HL-60/S4 (cell line): ENCODE measurements at regions not wholly inside any gene's neighbourhood (a gene's known extent, or its start where the extent isn't known, plus 50 kb on each side); places are given as distances from the start of the nearest gene placed in this dataset.

Experiments
- in situ Hi-C: fragments of 300-500 bp; cut with MboI; formaldehyde crosslinking; loops from 2 replicates; pipeline ENCODE4 v1.14.3; 2022; ENCODE audit warnings: low sequenced_read_pairs

DNA sequence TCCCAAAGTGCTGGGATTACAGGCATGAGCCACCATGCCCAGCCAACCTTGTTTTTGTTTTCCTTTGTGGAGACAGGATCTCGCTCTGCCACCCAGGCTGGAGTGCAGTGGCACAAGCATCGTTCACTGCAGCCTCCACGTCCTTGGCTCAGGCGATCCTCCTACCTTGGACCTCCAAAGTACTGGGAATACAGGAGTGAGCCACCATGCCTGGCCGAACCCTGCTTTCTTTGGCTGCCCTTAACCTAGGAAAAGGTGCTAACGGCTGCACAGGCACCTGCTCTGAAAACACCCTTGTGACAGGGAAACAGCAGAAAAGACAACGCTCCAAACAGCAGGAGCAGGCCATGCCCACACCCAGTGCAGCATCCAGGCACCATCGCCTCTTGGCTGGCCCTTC lies 71.9 kb downstream of the OAT start:
- in situ Hi-C loops, result no loop called here

DNA sequence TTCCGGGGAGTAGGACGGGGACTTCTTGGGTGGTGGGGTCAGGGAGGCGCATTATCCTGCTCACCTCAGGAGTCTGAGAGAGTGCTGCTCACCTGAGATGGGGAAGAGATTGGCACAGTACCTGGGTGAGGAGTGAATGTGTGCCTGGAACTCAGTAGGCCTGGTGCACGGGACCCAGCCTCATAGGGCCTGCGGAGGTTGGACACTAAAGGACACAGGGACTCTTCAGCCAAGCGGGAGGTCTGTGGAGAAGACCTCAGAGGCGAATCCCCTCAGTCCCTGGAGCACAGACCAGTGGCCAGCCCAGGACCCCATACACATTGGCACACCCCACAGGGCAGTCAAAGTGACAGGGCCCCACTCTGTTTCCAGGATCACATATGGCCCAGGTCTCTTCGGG lies 73.2 kb downstream of the OAT start:
- in situ Hi-C loops, result no loop called here

DNA sequence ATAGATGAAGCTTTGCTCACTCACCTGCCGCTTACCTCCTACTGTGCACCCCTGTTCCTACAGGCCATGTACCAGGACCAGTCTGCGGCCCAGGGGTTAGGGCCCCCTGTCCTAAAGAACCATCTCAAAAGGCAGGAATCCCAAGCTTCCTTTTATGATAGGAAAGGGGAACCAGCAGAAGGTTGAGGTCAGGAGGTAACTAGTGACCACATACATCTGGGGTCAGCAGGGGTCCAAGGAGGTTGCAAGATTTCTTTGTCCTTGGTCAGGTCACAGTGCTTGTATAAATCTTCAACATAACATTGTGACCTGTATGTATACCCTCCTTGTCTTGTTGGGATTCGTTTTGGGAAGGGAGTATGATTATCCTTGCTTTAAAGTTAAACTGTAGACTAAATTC lies 73.8 kb downstream of the OAT start:
- in situ Hi-C loops, result no loop called here

DNA sequence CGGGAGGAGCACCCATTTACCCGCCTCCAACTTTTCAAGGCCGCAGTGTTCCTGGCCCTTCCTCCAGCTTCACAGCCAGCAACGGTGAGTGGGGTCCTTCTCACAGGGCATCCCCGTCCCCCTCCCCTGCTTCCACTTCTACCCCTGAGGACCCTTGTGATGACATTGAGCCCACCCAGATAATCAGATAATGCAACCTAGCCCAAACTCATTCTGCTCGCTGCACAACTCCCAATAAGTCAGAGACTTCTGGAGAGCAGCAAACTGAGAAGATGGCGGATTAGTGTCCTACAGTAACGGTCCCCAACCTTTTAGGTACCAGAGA lies 74.5 kb downstream of the OAT start:
- in situ Hi-C loops, result no loop called here

DNA sequence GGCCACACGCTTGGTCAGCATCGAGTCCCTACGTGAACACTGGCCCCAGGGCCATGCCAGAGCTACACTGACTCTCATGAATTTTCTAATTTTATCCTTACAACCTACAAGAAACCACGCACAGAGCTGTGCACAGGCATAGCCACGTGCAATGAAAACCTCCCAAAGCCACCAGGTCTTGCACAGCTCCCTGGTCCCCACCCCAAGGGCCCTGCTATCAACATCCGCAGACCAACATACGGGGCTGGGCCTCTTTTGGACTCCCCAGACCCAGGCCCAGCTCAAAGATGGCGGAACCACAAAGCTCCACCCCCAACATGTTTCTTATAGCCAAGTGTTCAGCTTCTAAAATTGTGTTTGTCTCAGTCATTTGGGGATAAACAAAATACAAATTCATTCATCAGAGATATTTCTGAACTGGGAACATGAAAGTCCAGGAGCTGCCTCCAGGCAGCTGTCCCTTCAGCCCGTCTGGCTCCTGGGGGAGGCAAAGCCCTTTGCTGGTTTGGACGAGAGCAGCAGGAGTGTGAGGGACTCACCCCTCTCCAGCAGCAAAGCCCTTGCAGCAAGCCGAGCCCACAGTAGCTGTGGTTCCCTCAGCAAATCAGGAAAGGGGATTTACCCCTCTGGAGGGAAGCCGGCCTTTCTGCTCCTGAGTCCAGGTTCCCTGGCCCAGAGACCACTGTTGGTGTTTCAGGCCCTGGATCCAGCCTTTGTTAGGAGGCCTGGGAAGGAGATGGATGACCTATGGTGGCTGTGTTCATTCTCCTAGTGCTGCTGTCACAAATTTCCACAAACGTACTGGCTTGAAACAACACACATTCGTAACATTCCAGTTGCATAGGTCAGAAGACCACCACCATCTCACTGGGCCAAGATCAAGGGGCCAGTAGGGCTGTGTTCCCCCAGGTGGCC lies 75.1 kb downstream of the OAT start:
- in situ Hi-C loops, result no loop called here

DNA sequence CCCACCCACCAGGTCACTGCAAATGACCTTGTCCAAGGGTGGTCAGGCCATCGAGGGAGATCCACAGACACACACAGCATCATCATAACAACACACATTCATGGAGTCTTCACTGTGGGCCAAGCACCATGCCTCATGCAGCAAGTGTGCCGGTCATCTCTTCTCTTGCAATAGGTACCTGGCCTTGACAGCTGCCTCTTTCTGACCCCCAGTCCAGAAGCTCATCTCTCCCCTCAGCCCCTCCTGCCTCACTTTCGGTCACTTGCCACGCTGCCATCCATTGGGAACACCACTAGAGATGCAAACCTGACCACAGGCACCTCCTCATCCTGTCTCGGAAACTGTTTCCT lies 75.9 kb downstream of the OAT start:
- in situ Hi-C loops, result no loop called here

DNA sequence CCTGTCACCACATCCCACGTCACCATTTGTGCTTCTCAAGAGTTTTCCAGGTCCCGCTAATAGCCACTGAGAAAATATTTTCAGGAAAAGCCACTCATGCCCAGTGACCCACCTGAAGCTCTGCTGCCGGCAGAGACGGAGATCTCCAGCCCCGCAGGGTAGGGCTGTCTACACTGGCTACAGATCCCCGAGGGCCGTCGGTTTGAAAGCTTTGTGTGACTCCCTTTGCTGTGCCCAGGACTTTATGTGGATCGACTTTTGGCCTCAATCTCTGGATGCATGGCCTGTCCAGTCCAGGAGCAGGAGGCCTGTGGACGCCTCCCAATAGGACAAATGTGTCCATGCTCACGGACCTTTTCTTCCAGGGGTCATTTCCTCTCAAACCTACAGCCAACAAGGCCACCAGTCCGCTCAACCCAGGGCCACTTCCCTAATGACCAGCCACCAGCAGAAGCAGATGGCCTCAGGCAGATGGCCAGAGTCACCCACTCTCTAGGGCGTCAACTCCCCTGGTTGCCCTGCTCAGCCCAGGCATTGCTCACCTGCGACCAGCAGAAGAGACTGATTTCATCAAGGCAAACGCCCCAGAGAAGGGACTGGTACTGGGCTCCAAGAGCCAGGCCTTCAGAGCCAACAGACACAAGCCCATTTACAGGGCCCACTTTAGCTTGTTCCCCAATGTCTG lies 76.4 kb downstream of the OAT start:
- in situ Hi-C loops, result no loop called here

DNA sequence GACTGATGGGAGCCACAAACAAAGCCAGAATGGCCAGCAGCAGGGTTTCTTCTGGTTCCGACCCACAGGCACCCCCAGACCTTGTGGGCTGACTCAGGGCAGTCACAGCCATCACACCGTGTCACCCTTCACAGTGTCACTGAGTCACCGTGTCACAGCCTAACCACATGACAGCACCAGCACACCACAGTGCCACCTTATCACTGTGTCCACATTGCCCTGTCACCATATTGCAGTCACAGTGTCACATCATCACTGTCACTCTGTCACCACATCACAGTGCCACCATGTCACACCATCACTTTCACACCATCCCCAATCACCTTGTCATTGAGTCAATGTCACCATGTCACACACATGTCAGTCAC lies 77.0 kb downstream of the OAT start:
- in situ Hi-C loops, result no loop called here

DNA sequence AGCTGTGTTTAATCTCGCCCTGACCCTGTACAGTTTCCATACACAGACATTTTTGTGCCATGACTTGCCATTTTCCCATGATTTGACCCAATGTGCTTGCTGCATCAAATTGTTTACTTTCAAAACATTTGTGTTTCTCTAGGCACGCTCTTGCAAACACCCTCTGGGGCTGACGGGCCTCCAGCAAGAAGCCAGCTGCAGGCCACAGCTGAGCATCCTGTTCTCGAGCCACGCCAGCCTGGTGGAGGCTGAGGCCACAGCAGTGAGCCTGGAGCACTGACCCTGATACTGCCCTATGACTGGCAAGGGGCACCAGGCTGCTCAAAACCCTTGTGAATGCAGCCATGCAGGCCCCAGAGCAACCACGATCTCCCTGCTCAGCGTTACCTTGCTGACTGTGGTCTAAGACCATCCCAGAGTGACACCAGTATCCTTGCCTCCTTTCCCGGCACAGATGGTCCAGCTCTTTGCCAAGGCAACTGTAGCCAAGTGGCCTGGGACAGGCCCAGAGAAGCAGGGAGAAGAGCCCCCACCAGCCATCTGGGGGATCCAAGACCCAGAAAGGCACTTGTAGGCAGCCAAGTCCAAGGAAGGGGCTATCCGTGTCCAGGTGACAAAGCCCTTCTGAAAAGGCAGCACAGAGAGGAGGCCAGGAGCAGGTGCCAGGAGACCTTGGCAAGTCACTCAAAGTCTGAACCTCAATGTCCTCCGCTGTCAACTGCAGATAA lies 78.5 kb downstream of the OAT start:
- in situ Hi-C loops, result no loop called here

DNA sequence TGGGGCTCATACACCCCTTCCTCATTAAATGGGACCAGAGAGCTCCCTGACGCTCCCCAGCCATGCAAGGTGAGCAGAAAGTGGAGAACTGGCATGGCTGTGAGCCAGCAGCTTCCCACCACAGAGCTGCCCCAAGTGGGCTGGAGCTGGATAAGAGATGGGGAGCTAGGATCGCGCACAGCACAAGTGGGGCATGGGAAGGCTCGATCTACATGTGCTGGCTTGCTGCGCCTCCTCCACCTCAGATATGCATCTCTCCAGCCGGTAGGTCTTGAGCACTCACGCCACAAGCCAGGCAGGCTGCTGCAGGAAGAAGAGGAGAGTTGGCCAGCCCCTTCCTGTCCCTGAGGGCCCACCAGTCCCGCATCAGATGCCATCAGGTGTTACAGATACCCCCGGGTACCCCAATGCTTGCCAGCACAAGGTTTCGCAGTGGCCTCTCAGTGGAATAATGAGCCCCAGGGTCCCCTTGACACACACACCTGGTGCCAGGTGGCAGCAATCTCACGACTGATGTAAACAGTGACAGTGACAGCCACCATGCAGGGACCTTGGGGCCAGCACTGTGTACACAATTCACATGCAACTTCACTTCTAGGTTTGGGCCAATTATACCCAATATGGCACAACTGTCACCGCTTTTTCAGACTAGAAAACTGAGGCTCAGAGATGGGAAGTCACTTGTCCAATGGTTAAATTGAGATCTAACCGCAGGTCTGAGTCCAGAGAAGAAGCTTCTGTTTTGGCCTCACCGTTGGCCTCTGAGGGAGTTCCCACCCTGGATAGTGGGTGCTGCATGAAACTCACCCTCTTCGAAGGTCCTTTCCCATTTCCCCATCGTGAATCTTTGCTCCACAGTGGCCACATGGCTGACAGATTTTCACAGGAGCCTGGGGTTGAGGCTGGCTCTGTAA lies 79.3 kb downstream of the OAT start:
- in situ Hi-C loops, result no loop called here

DNA sequence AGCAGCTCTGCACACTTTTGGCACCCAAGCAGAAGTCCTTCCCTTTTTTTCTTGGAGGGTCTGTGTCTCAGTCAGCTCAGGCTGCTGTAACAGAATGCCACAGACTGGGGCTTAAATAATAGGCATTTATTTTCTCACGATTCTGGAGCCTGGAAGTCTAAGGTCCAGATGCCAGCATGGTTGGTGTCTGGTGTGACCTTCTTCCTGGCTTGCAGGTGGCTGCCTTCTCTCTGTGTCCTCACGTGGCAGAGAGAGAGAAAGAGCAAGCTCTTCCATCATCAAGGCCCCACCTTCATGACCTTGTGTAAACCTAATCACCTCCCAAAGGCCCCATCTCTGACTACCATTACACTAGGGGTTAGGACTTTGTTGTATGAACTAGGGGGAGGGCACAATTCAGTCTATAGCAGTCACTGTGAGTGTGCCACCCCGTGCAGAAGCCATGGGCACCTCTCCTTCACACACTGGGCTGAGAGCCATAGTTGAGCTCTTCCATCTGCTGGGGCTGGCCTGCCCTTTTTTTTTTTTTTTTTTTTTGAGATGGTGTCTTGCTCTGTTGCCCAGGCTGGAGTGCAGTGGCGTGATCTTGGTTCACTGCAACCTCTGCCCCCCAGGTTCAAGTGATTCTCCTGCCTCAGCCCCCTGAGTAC lies 80.3 kb downstream of the OAT start:
- in situ Hi-C loops, result no loop called here

DNA sequence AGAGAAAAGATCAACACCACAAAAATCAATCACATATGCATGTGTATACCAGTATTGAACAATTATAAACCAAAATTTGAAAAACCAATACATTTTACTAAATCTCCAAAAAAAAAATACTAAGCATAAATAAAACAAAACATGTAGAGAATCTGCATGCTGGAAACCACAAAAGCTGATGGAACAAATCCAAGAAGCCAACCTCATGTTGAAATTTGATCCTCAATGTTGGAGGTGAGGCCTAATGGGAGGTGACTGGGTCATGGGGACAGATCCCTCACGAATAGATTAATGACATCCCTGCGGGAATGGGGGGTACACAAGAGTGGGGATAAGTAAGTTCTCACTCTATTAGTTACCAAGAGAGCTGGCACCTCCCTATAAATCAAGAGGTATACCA lies 82.5 kb downstream of the OAT start:
- in situ Hi-C loops, result no loop called here

DNA sequence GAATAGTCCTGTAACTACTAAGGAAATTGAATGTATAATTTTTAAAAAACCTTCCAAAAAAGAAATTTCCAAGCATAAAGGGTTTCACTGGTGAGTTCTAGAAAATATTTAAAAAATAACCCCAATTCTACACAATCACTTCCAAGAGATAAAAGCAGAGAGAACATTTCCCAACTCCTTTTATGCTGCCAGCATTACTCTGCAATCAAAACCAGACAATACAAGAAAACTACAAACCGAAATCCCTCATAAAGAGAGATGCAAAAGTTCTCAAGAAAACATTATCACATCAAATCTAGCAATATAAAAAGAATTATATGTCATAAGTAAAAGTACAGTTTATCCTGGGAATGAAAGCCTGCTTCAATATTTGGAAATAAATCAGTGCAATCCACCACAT lies 84.8 kb downstream of the OAT start:
- in situ Hi-C loops, result no loop called here

DNA sequence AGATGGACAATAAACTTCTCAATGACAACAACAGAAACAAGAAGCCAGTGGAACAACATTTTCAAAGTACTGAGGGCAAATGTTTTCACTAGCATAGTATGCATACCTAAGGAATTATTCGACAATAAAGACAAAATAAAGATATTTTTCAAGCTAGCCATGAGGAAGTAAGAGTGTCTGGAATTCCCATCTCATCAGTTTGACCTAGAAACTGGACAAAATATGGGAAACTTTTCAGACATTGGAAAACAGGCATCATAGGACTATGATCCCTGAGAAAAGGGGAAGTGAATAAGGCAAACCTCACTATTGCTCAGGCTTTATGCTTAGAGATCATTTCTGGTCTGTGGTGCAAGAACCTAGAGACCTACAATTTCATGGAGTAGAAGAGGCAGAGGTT lies 86.3 kb downstream of the OAT start:
- in situ Hi-C loops, result no loop called here

DNA sequence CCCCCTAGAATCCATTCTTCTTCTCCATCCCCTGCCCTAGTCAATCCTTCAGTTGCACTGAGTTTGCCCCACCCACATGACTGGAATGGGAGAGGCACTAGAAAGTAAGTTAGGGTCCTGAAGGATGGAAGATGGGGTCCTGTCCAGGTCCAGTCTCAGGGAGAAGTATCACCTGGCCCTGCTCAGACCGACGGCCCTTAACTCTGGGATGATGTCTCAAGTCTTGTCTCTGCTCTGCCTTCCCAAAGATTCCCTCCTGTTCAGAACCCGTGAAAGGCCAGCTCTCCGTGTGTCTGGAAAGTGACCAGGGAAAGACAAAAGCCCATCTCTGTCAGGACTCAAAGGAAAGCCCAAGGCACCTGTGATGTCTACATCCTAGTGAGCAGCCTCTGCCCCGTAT lies 88.8 kb downstream of the OAT start:
- in situ Hi-C loops, result no loop called here

DNA sequence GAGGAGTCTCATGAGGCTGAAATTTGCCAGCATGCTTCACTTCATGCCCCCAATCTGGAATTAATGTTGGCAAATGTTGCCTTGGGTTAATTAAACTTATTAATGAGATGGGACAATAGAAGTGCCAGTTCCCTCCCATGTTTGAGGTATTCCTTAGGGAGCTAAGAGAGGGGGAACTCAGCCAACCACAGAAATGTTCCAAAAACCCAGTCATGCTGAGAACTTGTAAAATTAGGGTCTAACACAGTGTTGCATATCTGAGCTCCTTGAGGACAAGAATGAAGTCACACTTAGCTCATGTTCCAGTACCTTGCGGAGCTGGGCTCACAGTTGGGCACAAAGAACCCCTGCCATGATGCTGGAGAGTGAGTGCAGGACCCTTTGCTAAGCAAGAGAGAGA lies 89.4 kb downstream of the OAT start:
- in situ Hi-C loops, result no loop called here

DNA sequence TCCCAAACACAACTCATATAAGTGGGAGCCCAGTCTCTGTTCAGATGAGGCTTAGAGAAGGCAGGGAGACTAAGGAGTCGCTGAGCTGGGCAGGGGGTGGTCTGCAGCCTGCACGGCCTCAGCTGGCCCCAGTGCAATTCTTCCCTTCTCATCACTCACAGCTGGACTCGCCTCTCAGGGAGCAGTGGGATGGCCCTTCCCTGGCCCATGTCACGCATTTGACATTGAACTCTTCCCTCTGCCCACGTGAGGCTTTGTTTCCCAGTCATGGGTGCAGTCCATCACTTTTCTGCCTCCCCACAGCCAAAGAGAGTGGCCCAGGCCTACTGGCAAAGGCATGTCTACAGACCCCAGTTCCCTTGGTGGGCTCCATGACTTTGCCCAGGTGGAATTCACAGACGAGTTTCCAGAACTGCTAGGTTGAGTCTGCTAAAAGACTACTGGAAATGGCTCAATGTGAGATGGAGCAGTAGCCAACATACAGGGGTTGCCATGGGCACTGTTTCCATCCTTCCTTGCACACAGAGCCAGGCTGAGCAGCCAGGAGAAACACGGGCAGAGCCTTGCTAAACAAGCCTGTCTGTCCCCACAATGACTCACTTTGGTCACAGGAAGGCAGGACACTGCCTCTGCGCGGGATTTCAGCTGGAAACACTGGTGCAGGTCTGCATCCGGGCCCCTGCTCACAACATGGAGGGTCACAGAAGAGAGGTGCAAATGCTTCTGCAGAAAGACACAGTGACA lies 90.1 kb downstream of the OAT start:
- in situ Hi-C loops, result no loop called here

DNA sequence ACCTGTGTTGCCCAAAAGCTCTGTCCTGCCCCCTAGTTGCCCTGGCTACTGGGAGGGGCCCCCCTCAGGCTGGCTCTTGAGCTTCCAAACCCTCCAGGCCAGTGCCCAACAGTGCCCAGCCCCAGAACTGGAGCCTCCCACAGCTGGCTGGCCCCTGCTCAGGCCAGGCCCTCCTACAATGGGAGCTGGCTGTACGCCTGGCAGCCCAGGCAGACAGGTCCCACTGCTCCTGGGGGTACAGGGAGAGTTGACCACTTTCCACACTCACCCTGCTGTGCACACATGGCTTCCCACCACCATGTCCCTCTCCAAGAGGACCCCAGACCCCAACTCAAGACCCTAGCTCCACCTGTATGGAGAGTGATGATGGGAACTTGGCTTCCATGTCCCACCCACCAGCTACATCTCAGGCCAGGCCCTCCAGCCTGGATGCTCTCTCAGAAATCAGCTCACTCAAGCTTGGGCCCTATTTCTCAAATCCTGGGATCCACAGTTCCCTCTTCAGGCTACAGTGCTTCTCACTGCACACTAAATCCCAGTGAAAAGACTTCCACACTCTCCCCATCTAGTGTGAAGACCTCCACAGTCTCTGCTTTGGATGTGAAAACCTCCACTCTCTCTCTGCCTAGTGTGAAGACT lies 92.6 kb downstream of the OAT start:
- in situ Hi-C loops, result no loop called here

DNA sequence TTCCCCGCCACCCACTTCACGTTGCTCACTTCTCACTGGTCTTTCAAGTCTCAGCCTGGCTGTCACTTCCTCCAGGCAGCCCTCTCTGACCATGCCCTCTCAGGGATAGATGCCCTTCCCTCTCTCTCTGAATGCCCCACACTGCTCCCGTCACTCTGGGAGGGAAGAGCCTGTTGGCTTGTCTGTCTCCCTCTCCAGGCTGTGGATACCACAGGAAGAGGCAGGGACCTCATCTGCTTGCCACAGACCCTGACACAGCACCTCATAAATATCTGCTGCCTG lies 93.1 kb downstream of the OAT start:
- in situ Hi-C loops, result no loop called here
